GM12801 (cell line): ENCODE measurements at regions not wholly inside any gene's neighbourhood (a gene's known extent, or its start where the extent isn't known, plus 50 kb on each side); places are given as distances from the start of the nearest gene placed in this dataset.

Experiments used
- CTCF ChIP-seq: IDR thresholded peaks from one replicate; pipeline ENCODE4 v1.5.1; 2011; ENCODE audit warnings: control low read depth; ENCODE audit not compliant: insufficient read length; ENCODE audit errors: extremely low read depth

GRCh38 chr11:29256580-29256979 is 760.2 kb downstream of the KCNA4 start:
- no peak for TF ChIP-seq CTCF

DNA sequence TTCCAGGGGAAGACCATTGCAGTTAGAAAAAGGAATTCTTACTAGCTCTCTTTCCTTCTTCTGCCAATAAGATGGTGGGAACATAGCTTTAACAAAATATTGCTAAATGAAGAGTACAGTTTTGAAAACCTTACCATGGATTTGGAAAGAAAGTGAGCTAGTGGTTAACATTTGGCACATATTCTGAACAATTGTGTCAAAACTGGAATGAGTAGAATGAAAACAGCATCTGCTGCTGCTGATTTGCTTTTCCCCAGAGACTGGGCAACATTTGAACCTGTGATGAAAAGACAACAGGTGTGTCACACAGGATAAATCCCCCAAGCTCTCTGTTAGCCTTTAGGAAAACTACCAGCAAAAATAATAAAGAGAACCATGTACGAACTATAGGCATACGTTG is 761.4 kb downstream of the KCNA4 start:
- no peak for TF ChIP-seq CTCF

DNA sequence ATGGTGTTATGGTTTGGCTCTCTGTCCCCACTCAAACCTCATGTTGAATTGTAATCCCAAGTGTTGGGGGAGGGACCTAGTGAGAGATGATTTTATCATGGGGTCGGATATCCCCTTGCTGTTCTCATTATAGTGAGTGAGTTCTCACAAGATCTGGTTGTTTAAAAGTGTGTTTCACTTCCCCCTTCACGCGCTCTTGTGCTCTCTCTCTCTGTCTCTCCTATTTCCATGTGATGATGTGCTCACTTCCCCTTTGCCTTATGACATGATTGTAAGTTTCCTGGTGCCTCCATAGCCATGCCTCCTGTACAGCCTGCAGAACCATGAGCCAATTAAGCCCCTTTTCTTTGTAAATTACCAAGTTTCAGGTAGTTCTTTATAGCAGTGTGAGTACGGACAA is 765.1 kb downstream of the KCNA4 start:
- no peak for TF ChIP-seq CTCF

- TF ChIP-seq CTCF = no peak
Measured at GRCh38 chr11:29249713-29250112, 767.1 kb downstream of the KCNA4 start.

DNA sequence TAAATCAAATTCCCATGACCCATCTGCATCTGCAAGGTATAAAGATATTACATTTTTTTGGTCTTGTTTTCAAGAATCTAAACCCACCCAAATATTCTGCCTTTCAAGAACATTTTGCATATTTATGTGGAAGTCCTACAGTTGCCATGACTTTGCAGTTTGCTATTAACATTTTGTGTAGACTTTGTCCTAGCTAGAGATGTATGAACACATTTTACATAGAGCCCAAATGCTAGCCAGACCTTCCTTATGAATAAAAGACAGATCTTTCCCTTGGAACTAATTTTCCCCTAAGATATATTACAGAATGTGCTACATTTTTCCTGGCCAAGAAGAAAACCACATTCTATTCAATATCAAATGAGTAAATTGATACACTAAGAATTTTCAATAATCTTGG is 772.5 kb downstream of the KCNA4 start:
- TF ChIP-seq CTCF = no peak

DNA sequence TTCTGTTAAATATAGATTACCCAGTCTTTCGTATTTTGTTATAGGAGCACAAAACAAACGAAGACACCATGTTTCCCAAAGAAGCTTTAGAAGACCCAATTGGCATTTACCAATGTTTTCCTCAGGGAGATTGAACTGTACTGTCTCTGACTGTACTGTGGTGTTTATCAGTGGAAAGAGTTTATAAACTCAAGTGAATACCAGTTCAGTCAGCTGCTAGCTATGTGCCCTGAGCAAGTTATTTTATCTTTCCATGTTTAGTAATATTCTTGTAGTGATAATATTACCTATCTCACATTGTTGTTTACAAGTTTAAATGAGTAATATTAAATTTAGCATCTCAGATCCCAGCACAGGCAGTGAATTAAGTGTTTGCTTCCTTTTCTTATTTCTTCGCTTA is 773.2 kb downstream of the KCNA4 start:
- TF ChIP-seq CTCF = no peak

- no peak for TF ChIP-seq CTCF
Measured at GRCh38 chr11:29231991-29232390, 784.8 kb downstream of the KCNA4 start.

GRCh38 chr11:29231586-29231985 is 785.2 kb downstream of the KCNA4 start:
- no peak for TF ChIP-seq CTCF
